Endothelial cell of umbilical vein (primary cell): ENCODE measurements at regions not wholly inside any gene's neighbourhood (a gene's known extent, or its start where the extent isn't known, plus 50 kb on each side); places are given as distances from the start of the nearest gene placed in this dataset.

Source experiments
- BruUV-seq: library from RNA; stranded (reverse); fragments of 400-500 nt; replicated peaks from 2 replicates; lab custom pipeline; 2021; lab: Mats Ljungman, UMichigan
- CTCF ChIA-PET: fragments of 300-600, 350-600 bp; sonication (Branson Sonifier 250); formaldehyde crosslinking; loops from one replicate; lab custom pipeline; 2021; ENCODE audit warnings: antibody characterized with exemption, inconsistent platforms; lab: Charles Lee
- POLR2A ChIA-PET: fragments of 300-600, 350-600 bp; sonication (Branson Sonifier 250); formaldehyde crosslinking; loops from one replicate; lab custom pipeline; 2021; ENCODE audit warnings: antibody characterized with exemption, inconsistent platforms; lab: Charles Lee
- DNase-seq: peaks from one replicate; pipeline ENCODE4 v3.0.0-alpha.2; 2011; ENCODE audit warnings: low read depth, low spot score
- FAIRE-seq: peaks from 2 replicates; lab custom pipeline; 2011; peaks lifted over from hg19 to GRCh38; lab: Jason Lieb, UNC
- H2AFZ ChIP-seq: 2 replicates; pipeline ENCODE4 v1.6.0; 2012; ENCODE audit warnings: low read depth, low read length, control low read depth, inconsistent platforms
- H3K27ac ChIP-seq: 2 replicates; pipeline ENCODE4 v1.5.1; 2011; ENCODE audit warnings: low read depth, mild to moderate bottlenecking, control low read depth, low read length, moderate library complexity; ENCODE audit not compliant: insufficient read depth
- H3K27me3 ChIP-seq, 2 experiments: 2 replicates each; pipeline versions ENCODE4 v1.6.0 to v1.6.1; 2011; ENCODE audit warnings: low read length in 2 of 2, mixed read lengths in 1 of 2; ENCODE audit not compliant: control insufficient read depth in 2 of 2, insufficient read depth in 2 of 2
- H3K36me3 ChIP-seq, 2 experiments: 2 replicates in 1 of 2; 3 replicates in 1 of 2; pipeline ENCODE4 v1.5.1; 2011; ENCODE audit warnings: low read length in 2 of 2, mild to moderate bottlenecking in 1 of 2, moderate library complexity in 1 of 2; ENCODE audit not compliant: control insufficient read depth in 2 of 2, insufficient read depth in 2 of 2; ENCODE audit errors: extremely low read depth in 1 of 2
- H3K4me1 ChIP-seq: 3 replicates; pipeline ENCODE4 v1.5.1; 2011; ENCODE audit warnings: mild to moderate bottlenecking, low read length; ENCODE audit not compliant: control insufficient read depth, insufficient read depth; ENCODE audit errors: extremely low read depth
- H3K4me2 ChIP-seq: 2 replicates; pipeline ENCODE4 v1.6.1; 2011; ENCODE audit warnings: low read length, control low read depth, mixed read lengths; ENCODE audit not compliant: insufficient read depth
- H3K4me3 ChIP-seq, 3 experiments: fragments of 200-600 bp in 1 of 3; sonication (generic), shearing (Covaris generic) in 1 of 3; replicated peaks in 1 of 3; 2 replicates each; pipeline ENCODE4 v1.5.1; 2011 to 2016; ENCODE audit warnings: control low read depth in 3 of 3, low read length in 3 of 3, mild to moderate bottlenecking in 2 of 3, inconsistent platforms in 1 of 3, low read depth in 1 of 3, moderate library complexity in 1 of 3; ENCODE audit not compliant: insufficient read depth in 1 of 3
- H3K79me2 ChIP-seq: 2 replicates; pipeline ENCODE4 v1.6.0; 2012; ENCODE audit warnings: low read length, inconsistent platforms; ENCODE audit not compliant: control insufficient read depth, insufficient read depth
- H3K9ac ChIP-seq: replicated peaks from 2 replicates; pipeline ENCODE3; 2011; ENCODE audit warnings: low read length, control low read depth; ENCODE audit not compliant: insufficient read depth; ENCODE audit errors: extremely low read depth
- H3K9me1 ChIP-seq: replicated peaks from 3 replicates; pipeline ENCODE4 v1.6.0; 2011; ENCODE audit warnings: mild to moderate bottlenecking, low read length; ENCODE audit not compliant: control insufficient read depth, insufficient read depth; ENCODE audit errors: extremely low read depth
- H3K9me3 ChIP-seq: replicated peaks from 2 replicates; pipeline ENCODE4 v1.5.1; 2012; ENCODE audit warnings: low read length, inconsistent platforms; ENCODE audit not compliant: control insufficient read depth, insufficient read depth
- H4K20me1 ChIP-seq: replicated peaks from 2 replicates; pipeline ENCODE3; 2011; ENCODE audit warnings: mild to moderate bottlenecking, low read length; ENCODE audit not compliant: control insufficient read depth, insufficient read depth; ENCODE audit errors: extremely low read depth
- EZH2 ChIP-seq: IDR thresholded peaks from 2 replicates; pipeline ENCODE4 v1.6.1; 2012; ENCODE audit warnings: borderline replicate concordance, low read depth, mild to moderate bottlenecking, moderate library complexity, low read length, inconsistent platforms; ENCODE audit not compliant: severe bottlenecking
- FOS ChIP-seq: IDR thresholded peaks from 2 replicates; pipeline ENCODE4 v1.6.1; 2011; ENCODE audit warnings: mild to moderate bottlenecking, low read length, moderate library complexity, borderline replicate concordance; ENCODE audit not compliant: insufficient read depth
- GATA2 ChIP-seq: IDR thresholded peaks from 2 replicates; pipeline ENCODE4 v1.7.0; 2011; ENCODE audit warnings: low read depth, mild to moderate bottlenecking, moderate library complexity, mixed read lengths, low read length; ENCODE audit not compliant: insufficient read length, insufficient read depth
- JUN ChIP-seq: IDR thresholded peaks from 2 replicates; pipeline ENCODE4 v1.6.1; 2011; ENCODE audit warnings: borderline replicate concordance, low read depth; ENCODE audit not compliant: insufficient read length, insufficient read depth
- MYC ChIP-seq: IDR thresholded peaks from one replicate; pipeline ENCODE4 v1.6.1; 2011; ENCODE audit warnings: mild to moderate bottlenecking, low read depth, low read length
- POLR2A ChIP-seq: IDR thresholded peaks from 2 replicates; pipeline ENCODE4 v1.6.1; 2012; ENCODE audit warnings: low read depth, mild to moderate bottlenecking, control low read depth, low read length
- POLR2AphosphoS5 ChIP-seq: IDR thresholded peaks from 2 replicates; pipeline ENCODE4 v1.6.1; 2012; ENCODE audit warnings: low read depth, mild to moderate bottlenecking, control low read depth, low read length, moderate library complexity; ENCODE audit not compliant: insufficient read depth
- dilution Hi-C: fragments of 300-500 bp; cut with MboI; formaldehyde crosslinking; loops from one replicate; pipeline ENCODE4 v1.15.0; 2019; ENCODE audit warnings: low sequenced_read_pairs; ENCODE audit not compliant: extremely low pct_ligation_motif_present
- intact Hi-C: fragments of 100-400 bp; cut with micrococcal nuclease; formaldehyde crosslinking; loops from one replicate; pipeline ENCODE4 v1.10.0; 2022
- TF ChIP-seq, protein P1 (sequence below), 2 donors: IDR thresholded peaks; 1 replicate in 1 of 2; 2 replicates in 1 of 2; pipeline ENCODE4 v1.5.1; 2011; ENCODE audit warnings: low read length in 2 of 2, mild to moderate bottlenecking in 2 of 2, moderate library complexity in 2 of 2, control low read depth in 1 of 2, inconsistent platforms in 1 of 2, low read depth in 1 of 2; ENCODE audit not compliant: insufficient read depth in 1 of 2; ENCODE audit errors: extremely low read depth in 1 of 2
- TF ChIP-seq, protein P2 (sequence below): IDR thresholded peaks from 2 replicates; pipeline ENCODE4 v1.6.1; 2011; ENCODE audit not compliant: insufficient read depth, insufficient read length

DNA sequence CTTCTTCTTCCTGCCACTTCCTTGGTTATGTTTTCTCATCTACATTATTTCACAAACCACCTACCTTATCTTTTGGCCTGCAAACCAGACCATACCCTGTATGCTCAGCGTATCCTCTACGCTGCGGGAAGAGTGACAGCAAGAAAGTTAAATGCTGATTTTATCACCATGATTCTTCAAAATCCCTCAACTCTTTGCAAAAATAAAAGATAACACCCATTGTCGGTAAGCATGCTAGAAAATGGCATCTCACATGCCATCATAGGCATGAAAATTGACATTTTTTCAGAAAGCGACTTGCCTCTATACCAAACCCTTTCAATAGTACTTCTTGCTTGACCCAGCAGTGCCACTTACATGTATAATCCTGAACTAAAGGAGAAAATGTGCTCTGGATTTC is 102.0 kb downstream of the HPGD start:
- H3K4me1 ChIP-seq, result no peaks in the 10 kb centered on the region
- no peak for FAIRE-seq
- no TSS peak for BruUV-seq

More for the DNA sequence above, 102.0 kb downstream of the HPGD start:
- H3K36me3 ChIP-seq, result no peaks in the 10 kb centered on the region
- no peaks in the 10 kb centered on the region for H3K27me3 ChIP-seq
- H3K27ac ChIP-seq, result no peak overlapping the region
- H3K9me3 ChIP-seq, result no peaks in the 10 kb centered on the region
- no peaks in the 10 kb centered on the region for H4K20me1 ChIP-seq
- H2AFZ ChIP-seq, result no peak overlapping the region
- H3K4me2 ChIP-seq, result no peak overlapping the region
- intact Hi-C loops, result no loop called here
- TF ChIP-seq, protein P1, sequence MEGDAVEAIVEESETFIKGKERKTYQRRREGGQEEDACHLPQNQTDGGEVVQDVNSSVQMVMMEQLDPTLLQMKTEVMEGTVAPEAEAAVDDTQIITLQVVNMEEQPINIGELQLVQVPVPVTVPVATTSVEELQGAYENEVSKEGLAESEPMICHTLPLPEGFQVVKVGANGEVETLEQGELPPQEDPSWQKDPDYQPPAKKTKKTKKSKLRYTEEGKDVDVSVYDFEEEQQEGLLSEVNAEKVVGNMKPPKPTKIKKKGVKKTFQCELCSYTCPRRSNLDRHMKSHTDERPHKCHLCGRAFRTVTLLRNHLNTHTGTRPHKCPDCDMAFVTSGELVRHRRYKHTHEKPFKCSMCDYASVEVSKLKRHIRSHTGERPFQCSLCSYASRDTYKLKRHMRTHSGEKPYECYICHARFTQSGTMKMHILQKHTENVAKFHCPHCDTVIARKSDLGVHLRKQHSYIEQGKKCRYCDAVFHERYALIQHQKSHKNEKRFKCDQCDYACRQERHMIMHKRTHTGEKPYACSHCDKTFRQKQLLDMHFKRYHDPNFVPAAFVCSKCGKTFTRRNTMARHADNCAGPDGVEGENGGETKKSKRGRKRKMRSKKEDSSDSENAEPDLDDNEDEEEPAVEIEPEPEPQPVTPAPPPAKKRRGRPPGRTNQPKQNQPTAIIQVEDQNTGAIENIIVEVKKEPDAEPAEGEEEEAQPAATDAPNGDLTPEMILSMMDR (IDR thresholded peaks at IDR 0.05; ENCODE audit: extremely low read depth in 1 of 2, insufficient read depth in 1 of 2, low read depth in 1 of 2, low read length in 2 of 2), result no peak
- TF ChIP-seq POLR2AphosphoS5 (no peak), POLR2A (no peak), FOS (no peak), EZH2 (no peak), GATA2 (no peak), MYC (no peak), JUN (no peak)
- TF ChIP-seq, protein P2, sequence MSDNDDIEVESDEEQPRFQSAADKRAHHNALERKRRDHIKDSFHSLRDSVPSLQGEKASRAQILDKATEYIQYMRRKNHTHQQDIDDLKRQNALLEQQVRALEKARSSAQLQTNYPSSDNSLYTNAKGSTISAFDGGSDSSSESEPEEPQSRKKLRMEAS, result no peak
- no peaks in the 10 kb centered on the region for H3K9me1 ChIP-seq
- POLR2A ChIA-PET, result no interaction called here
- no peak overlapping the region for H3K4me3 ChIP-seq
- H3K79me2 ChIP-seq, result no peaks in the 10 kb centered on the region
- dilution Hi-C loops, result no loop called here
- H3K9ac ChIP-seq, result no peak overlapping the region
- no peak for DNase-seq
- CTCF ChIA-PET, result no interaction called here
